Stimulated activated CD4-positive, alpha-beta T cell treated with anti-CD3 and anti-CD28 coated beads, Interleukin-2, amount 100 ng/mL, for 4 hours (primary cell): ENCODE measurements at regions not wholly inside any gene's neighbourhood (a gene's known extent, or its start where the extent isn't known, plus 50 kb on each side); places are given as distances from the start of the nearest gene placed in this dataset.
"Not testable (repeated sequence)": the region's sequence is repeated elsewhere in the genome, so short reads cannot be mapped to it uniquely, and the experiment has no call there.

Source experiments
- DNase-seq: peaks from one replicate; pipeline ENCODE4 v3.0.0-alpha.2; 2020; ENCODE audit warnings: low read depth

DNA sequence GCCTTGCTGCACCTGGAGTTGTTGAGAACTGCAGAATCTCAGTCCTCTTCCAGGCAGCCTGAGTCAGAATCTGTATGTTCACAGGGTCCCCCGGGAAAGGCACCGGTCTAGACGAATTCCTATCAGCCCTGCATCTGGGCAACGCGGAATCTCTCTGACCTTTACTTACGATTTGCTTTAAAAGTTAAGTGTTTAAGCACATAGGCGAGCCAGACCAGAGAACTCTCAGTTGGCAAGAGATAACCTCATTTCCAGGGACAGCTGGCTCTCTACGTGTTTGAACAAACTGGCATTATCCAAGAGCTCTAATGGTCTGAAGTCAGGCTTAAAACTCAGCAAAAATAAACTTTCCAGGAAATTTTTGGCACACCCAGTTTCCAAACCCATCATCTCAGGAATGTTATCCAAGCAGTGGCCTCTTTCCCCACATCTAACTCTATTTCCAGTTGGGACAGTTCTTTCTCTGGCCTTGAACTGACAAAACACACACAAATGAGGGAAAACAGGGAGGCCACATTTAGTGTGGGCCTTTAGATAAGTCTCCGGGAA lies 53.4 kb downstream of the HES1 start:
- no peak for DNase-seq

DNA sequence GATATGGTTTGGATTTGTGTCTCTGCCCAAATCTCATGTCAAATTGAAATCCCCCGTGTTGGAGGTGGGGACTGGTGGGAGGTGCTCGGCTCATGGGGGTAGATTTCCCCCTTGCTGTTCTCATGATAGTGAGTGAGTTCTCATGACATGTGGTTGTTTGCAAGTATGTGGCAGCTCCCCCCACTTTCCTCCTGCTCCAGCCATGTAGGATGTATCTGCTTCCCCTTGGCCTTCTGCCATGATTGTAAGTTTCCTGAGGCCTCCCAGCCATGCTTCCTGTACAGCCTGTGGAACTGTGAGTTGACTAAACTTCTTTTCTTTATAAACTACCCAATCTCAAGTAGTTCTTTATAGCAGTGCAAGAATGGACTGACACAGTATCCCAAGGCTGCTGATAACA lies 55.9 kb downstream of the HES1 start:
- DNase-seq: not testable (repeated sequence)

DNA sequence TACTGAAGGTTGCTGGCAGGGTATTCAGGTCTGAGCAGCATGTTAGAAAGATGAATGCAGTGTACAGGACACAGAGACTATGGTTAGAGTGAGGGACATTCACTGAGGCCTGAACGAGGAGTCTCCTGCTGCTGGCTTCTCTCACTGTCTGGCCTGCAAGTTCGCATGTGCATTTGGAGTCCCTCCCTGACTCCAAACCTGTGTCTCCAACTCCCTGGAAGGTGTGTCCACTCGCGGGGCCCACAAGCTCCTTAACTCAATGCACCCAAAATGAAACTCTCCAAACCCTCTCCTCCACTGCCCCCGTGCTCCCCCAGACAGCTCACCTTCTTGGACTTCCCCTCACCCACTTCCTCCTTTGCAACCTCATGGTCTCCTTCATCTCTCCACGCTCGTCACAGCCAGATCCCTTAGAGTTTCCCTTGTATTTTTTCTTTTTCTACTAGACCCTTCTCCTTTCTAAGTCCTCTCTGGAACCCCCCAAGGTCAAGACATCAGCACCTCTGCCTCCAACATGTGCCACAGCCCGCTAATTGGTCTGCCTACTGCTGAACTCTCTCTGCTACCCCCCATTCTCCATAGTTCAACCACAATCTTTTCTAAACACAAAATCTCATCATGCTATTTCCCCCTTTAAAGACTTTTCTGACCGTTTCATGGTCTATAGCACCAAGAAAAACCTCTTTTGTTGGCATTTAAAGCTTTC lies 58.3 kb downstream of the HES1 start:
- no peak for DNase-seq

DNA sequence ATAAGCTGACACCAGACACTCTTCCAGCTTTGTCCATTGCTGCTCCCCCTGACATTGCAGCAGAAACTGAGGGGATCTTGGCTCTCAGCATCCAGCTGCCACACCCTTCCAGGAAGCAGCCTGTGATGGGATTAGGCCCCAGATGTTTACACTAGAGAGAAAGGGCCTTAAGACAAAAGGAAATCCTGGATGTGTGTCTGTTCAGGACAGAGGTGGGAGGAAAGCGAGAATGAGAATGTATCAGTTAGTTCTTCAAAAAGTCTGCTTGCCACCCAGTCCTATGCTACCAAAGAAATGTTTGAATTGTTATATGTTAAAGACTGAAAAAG lies 58.8 kb downstream of the HES1 start:
- DNase-seq: no peak

DNA sequence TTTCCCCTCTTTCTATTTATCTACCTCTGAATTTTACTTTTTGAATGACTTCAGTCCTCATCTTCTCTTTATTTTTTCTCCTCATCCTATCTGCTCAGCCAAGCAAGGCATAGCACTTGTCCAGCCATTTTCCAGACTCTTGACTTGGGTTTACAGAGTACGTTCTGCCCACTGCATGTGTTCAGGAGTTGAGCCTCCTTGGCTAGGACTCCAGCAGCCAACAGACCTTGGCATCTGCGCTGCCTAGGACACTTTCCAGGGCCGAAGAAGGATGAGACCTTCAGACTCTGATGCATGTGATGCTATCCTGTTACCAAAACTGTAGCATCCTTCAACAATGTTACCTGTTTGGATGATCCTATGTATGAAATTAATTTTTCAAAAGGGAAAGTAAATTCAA lies 59.7 kb downstream of the HES1 start:
- DNase-seq: no peak

DNA sequence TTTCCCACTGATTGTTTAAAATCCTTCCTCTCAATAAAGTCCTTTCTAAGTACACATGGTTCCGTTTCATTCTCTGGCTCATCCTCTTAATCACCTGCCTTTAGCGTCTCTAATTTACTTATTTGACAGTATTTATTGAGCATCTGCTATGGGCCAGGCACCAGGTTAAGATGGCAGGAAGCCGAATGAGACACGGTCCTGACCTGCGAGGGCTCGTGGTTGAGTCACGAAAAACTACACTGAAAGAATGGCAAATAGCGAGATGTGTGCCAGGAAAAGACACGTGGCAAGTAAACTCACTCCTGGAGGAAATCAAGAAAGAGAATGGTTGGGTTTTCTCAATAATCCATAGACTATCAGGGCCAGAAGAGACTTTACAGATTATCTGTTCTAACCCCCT lies 60.9 kb downstream of the HES1 start:
- DNase-seq: no peak

DNA sequence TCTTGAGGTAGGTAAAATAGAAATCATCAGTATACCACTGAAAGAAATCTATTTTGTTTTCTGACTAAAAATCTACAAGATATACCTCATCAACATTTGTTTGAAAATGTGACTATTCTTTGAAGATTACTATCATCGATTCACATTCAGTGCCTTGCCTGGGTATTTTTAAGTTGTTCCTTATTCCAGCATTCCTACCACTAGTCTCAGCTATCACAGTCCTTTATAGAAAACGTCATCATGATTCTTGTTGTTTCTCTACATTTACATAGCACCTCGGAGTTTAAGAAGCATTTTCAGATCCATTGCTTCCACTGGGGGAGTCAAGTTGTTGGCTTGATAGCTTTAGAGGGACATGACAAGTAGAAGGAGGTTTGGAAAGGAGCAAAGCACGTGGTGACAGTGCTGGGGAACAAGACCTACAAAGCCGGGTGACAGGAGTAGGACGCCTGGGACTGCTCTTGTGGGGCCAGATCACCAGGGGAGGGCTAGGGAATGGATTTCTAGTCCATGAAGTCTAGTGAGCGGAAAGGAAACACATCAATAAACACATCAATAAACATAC lies 61.5 kb downstream of the HES1 start:
- no peak for DNase-seq

DNA sequence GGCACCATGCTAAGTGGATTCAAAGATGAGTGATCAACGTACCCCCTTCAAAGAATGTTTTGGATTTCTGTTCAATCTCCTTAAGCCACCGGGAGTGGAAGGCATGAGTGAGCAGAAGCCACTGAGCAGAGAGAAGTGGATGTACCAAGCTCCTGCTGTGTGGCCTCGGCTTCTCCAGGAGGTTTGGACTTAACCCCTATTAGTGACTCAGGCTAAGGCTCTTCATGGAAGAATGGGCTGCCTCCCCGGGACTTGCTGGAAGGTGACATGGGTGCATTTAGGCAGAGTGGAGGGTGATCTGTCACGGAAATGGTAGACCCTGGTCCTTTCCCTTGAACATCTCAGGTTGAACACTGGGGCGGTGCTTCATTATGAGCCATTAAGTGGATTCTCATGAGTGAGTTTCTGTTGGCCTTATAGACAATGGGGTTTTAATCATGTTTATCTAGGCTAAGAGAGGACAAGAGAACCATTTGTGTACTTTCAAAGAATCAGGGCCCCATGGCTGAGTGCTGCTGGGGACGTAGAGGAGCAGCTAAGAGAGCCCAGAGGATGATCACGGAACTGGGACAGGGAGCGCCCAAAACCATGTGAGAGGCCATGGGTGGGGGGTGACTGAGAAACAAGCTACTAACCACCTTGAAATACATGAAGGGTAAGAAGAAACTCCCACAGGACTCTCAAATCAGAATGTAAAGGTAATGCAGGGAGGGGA lies 62.2 kb downstream of the HES1 start:
- no peak for DNase-seq

DNA sequence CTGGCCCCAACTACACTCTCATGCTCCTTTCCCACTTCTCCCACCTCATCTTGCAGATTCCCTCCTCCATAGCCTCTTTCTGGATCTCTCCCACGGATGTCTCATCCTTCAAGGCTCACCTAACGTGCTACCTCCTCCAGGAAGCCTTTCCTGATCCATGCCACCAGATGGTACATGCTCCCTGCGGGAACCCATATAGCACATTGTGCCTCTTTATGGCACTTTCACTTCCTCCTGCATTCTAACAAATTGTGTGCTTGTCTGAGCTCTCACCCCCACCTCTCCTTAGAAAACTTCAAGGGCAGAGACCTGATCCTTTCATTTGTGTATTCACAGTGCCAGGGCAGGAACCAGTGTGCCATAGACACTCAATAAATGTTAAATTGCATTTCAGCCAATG lies 63.0 kb downstream of the HES1 start:
- DNase-seq: no peak

DNA sequence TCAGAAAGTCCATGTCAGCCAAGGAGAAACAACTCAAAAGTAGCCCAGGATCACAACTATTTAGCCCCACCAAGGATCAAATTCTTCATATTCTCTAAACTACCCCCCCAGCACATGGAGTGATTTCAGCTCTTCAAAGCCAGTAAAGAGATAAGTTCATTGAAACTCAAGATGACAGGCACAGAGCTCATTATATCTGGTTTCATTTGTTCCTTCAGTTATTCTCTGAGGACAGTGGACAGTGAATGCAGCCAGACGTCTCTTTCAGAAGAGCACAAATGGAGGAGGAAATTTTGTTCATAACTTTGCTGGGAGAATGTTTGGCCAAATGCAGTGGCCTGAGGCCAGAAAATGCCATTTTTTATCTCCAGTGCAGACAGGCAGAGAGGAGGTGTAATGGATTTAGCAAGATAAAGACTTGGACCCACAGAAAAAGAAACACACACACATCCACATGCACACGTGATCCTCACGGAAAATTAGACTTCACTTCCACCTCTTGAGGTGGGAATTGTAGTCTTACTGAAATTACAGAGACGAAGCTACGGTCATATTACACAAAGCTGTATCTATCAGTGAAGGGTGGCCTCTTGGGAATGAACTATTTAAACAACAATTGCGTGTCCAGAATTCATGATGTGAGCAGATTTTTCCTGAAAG lies 64.6 kb downstream of the HES1 start:
- DNase-seq: no peak

DNA sequence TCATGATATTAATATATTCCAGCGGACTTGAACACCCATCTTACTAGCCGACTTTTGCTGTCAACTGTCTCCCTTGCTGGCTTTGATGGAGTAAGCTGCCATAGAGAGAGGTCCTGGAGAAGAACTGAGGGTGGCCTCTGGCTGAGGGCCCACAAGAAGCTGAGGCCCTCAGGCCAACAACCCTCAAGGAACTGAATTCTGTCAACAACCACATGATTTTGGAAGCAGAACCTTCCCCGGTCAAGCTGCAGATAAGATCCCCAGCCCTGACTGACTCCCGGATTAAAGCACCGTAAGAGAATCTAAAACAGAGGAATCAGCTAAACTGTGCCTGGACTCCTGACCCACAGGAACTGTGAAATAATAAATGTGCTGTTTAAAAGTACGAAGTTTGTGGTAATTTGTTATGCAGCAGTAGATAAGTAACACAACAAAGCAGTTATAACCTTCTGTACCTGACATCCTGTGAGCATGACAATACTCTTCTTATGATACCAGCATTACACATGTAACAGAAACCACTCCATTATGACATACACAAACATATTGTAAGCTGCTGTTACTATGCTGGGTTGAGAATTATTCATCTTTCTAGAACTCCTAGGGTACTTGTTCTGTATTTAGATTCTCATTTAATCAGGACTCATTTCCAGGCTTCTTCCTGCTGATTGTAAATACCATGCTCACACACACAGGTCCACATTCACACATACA lies 66.2 kb downstream of the HES1 start:
- DNase-seq: no peak

DNA sequence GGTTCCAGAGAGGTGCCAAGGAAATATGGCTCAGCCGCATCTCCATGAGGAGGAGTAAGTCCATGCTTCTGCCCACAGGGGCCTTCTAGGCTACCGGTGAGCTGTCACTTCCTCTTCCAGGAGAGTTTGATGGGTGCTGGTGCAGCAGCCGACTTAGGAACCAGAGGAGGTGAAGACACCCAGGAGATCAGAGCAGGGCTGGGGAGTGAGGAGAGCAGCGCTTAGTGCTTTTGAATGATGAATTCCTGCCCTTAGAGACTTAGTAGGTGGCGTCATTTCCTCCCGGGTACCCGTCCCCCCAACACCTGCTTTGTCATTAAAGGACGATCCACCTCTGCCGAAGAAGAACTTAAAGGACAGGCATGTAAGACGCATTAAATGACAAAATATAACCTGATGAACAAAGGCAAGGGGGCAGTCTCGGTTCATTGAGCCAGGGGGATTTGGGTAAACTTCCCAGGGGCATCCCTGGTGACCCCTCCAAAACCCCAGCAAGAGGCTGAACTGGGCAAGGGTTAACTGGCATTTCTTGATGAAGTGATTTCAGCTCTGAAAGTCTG lies 67.6 kb downstream of the HES1 start:
- DNase-seq: peak; percentile 33

DNA sequence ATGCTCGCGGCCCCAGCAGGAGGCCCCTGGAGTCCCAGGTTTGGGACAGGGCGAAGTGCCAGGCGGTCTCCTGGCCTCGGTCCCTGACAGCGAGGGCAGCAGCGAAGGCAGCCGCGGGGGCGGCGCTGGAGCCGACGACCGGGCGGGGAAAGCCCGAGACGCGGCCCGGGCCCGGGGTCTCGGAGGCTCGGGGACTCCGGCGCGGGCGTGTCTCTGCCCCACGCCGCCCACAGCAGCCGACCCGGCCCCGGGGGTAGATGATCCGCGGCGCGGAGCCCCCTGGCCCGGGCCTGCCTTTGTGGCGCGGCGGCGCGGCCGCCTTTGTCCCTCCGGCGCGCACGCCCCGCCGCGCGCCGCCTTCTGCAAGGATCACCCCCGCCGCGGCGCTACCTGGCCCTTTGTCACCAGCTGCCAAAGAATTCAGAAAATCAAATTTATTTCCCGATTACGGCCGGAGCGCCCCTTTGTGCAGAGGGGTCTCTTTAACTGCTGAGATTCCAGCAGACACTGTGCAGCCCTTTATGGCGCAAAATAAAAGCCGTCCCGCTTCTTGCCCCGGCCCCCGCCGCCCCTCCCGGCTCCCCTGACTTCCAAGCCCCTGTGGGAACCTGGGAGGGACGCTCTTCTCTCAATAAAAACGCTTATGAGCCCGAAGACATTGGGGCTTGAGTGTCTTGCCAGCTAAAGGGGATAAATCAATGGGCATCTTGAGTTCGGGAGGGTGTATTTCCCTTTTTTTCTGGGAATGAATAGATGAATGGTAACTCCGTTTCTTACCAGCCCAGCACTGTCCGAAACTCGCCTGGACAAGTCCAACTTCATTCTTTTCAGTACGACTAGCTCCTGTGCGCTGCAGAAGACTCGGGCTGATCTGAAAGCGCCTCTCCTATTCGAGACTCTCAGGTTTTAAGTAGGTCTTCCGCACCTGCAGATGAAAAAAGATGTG lies 68.4 kb downstream of the HES1 start:
- no peak for DNase-seq

DNA sequence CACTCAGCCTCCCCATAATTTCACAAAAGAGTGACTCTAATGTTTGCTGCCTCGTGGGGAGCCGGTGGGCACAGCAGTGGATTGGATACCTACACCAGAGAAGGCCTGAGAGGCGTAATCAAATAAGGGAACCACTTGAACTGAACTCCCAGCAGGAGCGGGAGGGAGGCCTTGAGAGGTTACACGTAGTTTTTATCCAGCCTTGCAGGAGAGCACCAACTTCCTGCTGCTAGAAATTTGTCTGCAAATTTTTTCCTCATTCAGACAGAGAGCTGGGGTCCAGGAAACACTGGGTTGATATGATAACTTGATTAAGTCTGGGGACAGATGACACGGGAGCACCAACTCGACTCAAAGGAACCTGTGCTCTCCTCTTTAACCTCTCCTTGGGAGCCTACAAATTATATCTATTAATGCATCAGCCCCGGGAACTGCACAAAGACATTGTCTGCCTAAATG lies 69.8 kb downstream of the HES1 start:
- DNase-seq: no peak

DNA sequence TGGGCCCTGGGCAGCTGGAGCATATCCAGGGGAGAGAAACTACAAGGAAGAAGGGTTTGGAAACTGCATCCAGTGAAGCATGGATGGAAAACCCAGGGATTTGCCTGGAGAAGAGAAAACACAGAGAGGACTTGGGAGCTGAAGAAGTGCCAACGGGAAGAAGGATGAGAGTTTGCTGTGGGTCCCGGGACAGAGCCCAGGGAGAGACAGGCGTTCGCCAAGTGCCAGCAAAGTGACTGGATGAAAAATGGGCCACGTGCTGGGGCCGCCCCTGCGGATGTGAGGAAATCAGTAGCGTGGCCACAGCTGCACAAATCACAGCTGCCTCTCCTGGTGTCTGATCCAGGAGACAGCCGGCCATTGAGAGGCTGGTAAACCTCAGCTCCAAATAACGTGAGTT lies 70.4 kb downstream of the HES1 start:
- no peak for DNase-seq

DNA sequence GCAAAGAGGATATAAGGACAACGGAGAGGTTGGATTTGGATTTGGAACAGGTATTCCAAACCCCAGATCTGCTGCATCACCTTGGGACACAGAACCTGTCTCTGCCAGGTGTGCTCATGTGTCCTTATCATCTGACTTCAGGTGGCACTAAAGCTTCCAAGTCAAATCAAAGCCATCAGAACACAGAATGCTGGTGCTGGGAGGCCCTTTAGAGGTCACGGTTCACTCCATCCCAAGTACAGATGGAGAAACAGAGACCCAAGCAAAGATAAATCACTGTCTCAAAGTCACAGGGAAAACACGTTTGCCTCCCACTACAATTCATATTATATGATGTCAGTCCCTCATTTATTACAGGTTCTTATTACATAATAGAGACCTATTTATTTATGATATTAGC lies 72.8 kb downstream of the HES1 start:
- DNase-seq: no peak

DNA sequence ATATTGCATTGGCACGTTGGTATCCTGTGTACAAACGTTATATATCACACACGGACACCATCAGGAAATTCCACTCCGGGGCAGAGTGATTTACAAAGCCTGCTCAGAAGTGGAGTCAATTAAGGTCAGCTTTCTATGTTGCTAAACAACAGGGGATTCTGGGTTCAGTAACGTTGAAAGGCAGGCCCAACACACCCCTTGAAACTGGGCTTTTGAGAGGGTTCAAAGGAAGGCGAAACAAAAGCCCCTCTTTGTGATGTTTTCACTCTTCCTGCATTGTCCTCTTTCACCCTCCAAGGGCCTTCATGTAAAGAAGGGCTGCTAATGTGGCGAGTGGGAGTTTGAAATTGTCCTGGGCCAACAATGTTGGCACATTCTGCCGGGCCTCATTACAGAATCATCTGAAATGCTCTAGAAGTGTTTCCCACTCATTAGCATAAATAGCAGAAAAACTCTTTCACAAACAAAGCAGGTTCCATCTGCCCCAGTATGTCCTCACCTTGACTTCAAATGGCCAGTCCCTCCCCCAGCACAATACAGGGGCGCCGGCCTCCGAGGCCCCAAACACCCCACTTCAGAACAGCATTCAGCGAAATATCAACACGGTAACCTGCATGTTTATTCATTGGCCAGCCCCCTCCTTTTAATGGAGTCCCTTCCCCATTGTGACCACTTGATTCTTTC lies 76.4 kb downstream of the HES1 start:
- no peak for DNase-seq

DNA sequence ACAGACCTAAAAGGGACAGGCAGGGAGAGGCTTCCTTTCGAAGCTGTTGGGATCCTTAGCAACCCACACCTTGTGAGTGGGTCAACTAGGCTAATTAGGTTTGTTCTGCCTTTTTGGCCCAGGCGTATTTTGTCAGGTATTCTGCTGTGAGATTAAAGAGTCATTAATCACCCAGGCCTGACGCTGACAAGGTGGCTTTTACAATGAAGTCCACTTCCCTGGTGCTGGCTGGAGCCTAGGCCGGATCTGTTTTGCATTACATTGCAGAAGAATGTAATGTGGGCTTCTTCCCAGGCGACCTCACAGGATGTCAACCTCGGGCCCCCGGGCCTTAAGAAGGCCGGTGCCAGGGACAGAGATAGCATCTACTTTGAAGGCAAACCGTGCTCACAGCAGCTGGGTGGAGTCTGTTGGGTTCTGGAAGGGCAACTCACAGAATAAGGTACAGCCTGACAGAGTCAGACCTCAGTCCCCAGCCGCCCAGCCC lies 76.9 kb downstream of the HES1 start:
- DNase-seq: no peak

DNA sequence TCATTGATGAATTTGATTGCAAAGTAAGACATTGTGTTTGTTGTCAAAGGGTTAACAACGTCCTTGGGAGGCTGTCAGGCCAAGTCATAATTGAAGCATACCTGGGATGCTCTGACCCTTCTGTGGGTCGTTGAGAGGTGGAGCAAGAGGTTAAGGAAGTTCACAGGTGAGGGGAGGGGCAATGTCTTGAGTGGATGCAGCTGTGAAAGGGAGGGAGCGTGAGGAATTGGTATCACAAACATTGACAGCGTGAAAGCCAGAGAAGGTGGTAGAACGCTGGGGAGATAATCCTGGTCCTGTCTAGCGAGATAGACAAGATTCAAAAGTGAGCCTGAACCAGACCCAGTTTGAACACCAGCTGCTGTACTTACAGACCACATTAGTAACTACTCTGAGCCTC lies 79.4 kb downstream of the HES1 start:
- no peak for DNase-seq
